ENCODE measurements at regions not wholly inside any gene's neighbourhood (a gene's known extent, or its start where the extent isn't known, plus 50 kb on each side); places are given as distances from the start of the nearest gene placed in this dataset.

DNA sequence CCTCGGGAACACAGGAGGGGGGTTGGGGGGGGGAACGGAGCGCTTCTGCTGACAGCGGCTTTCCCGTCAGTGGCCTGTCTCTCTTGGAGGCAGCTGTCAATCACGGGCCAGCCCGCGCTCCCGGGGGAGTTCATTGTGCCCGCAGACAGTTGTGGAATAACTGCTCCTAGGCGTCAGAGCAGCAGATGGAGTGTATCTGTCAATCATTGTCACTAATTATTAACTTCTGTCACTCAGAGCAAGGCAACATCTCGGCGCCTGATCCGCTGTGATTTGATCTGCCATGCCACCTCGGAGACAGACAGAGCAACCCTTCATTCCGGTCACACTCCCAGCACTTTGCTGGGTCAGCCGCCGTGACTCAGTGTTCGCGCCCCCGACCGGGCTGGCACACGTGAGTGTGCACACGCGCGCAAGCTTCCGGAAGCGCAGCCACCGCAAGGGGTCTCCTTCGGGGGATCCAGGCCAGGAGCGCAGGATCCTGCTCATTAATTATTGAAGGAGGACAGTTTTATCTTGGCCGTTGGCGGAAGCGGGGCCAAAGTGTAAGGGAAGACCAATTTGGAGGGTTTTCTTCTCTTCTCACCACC lies 75.8 kb downstream of the RRAGC start:
- H3K9me3 ChIP-seq = no peaks in the 10 kb centered on the region
- DNase-seq = no peak
- peak overlapping the region; percentile 4 for H3K4me3 ChIP-seq
- WGBS, 3 donors = 23 to 44% (median 24%) methylated on average over 34 of the region's 34 CpGs
- no peaks in the 10 kb centered on the region for H3K4me1 ChIP-seq
- ATAC-seq = peak in 1 of 4 donors; percentile 53
- TF ChIP-seq, protein P1, sequence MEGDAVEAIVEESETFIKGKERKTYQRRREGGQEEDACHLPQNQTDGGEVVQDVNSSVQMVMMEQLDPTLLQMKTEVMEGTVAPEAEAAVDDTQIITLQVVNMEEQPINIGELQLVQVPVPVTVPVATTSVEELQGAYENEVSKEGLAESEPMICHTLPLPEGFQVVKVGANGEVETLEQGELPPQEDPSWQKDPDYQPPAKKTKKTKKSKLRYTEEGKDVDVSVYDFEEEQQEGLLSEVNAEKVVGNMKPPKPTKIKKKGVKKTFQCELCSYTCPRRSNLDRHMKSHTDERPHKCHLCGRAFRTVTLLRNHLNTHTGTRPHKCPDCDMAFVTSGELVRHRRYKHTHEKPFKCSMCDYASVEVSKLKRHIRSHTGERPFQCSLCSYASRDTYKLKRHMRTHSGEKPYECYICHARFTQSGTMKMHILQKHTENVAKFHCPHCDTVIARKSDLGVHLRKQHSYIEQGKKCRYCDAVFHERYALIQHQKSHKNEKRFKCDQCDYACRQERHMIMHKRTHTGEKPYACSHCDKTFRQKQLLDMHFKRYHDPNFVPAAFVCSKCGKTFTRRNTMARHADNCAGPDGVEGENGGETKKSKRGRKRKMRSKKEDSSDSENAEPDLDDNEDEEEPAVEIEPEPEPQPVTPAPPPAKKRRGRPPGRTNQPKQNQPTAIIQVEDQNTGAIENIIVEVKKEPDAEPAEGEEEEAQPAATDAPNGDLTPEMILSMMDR (IDR thresholded peaks at IDR 0.05) = no peak
- intact Hi-C loops (cut with DNase I) = no loop called here
- no peaks in the 10 kb centered on the region for H3K36me3 ChIP-seq (ENCODE audit: insufficient read depth in 1 of 2, low read depth in 1 of 2)
- H3K27ac ChIP-seq = no peak overlapping the region
- peaks cover 0 to 84% (median 8%) of the 10 kb centered on the region in 3 donors for H3K27me3 ChIP-seq (ENCODE audit: insufficient read depth in 3 of 3, low read length in 2 of 3)

DNA sequence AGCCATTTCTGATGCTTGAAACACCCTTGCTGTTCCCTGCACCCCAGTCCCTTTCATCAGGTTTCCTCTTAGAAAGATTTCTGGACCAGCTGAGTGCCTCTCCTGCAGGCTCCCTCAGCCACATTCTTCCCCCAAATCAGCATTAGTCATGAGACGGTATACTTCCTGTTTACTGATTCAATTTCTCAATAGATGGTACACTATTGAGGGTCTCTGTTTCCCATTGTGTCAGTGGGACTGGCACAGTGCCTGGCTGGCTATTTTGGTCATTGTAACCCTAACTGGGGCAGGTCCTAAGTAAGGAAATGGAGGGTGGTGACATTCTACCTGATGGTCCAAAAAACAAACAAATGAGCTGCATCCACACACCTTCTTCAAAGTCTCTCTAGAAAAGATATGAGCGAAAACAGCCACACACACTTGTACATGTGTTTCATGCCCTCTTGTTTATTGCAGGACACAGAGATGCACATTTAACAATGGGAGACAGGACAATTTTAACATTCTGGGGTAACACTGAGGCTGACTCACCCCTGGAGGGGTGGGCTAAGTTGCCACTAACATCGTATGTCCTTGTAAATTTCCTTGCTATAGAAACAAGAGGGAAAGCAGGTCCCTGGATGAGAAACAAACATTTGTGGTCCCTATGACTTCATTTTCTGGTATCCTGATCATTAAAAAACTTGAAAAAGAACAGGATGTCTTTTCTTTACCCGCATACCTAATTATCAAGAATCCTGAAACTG lies 77.5 kb downstream of the RRAGC start:
- H3K4me3 ChIP-seq = no peak overlapping the region
- H3K27me3 ChIP-seq (ENCODE audit: insufficient read depth in 3 of 3, low read length in 2 of 3) = peaks cover 0 to 76% (median 8%) of the 10 kb centered on the region in 3 donors
- H3K27ac ChIP-seq = no peak overlapping the region
- 61 to 64% (median 63%) methylated on average over 4 of the region's 4 CpGs for WGBS, 3 donors
- H3K4me1 ChIP-seq = no peaks in the 10 kb centered on the region
- DNase-seq (no peak), ATAC-seq (no peak)
- no peaks in the 10 kb centered on the region for H3K9me3 ChIP-seq
- intact Hi-C loops (cut with DNase I) = no loop called here
- no peaks in the 10 kb centered on the region for H3K36me3 ChIP-seq (ENCODE audit: insufficient read depth in 1 of 2, low read depth in 1 of 2)
- TF ChIP-seq, protein P1 (IDR thresholded peaks at IDR 0.05) = no peak

DNA sequence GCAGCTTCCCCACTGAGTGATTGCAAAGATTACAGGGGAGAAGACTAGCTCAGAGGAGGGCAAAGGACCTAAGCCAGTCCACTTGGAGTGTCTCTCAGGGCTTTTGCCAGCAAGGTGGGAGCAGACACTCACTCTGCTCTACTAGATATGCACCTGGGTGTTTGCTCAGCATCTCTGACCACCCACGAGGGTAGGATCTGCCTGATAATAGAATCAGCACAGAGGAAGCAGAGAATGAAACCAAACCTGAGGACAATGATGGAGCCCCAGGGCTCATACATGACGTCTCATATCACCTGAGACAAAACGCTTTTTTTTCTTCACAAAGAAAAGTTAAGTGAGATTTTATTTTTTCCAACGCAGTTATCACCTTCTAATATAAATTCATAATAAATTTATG lies 79.4 kb downstream of the RRAGC start:
- Histone ChIP-seq H3K9me3 (no peaks in the 10 kb centered on the region), H3K27me3 (ENCODE audit: insufficient read depth in 3 of 3, low read length in 2 of 3) (peaks cover 0 to 66% (median 9%) of the 10 kb centered on the region in 3 donors), H3K4me3 (no peak overlapping the region), H3K36me3 (ENCODE audit: insufficient read depth in 1 of 2, low read depth in 1 of 2) (no peaks in the 10 kb centered on the region), H3K4me1 (no peaks in the 10 kb centered on the region), H3K27ac (no peak overlapping the region)
- no peak for ATAC-seq
- 68 to 79% (median 68%) methylated on average over 4 of the region's 4 CpGs for WGBS, 3 donors
- no peak for DNase-seq
- TF ChIP-seq, protein P1 (IDR thresholded peaks at IDR 0.05) = no peak
- intact Hi-C loops (cut with DNase I) = no loop called here

DNA sequence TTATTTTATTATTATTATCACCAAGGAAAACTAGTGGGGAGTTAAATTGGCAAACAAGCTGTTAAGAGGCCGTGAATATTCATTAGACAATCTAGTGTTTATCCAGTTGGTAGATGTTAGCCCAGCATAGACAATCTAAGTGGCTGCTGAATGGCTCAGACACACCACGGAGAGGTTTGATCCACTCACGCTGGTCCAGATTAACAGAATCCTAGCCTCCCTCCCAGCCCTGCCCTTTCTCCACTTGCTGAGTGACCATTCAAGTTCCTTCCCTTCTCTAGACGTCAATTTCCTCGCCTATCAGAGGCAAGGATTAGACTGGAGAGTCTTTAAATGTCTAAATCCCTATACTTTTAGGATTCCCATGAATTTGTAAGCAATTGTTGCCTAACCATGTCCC lies 80.1 kb downstream of the RRAGC start:
- Histone ChIP-seq H3K9me3 (no peaks in the 10 kb centered on the region), H3K27ac (no peak overlapping the region), H3K4me3 (no peak overlapping the region), H3K27me3 (ENCODE audit: insufficient read depth in 3 of 3, low read length in 2 of 3) (peaks cover 0 to 60% (median 6%) of the 10 kb centered on the region in 3 donors), H3K4me1 (no peaks in the 10 kb centered on the region), H3K36me3 (ENCODE audit: insufficient read depth in 1 of 2, low read depth in 1 of 2) (no peaks in the 10 kb centered on the region)
- intact Hi-C loops (cut with DNase I) = no loop called here
- TF ChIP-seq, protein P1 (IDR thresholded peaks at IDR 0.05) = no peak
- ATAC-seq = no peak
- 62 to 70% (median 66%) methylated on average over 5 of the region's 5 CpGs for WGBS, 3 donors
- DNase-seq = no peak

Data from psoas muscle (tissue), 7 donors.